ENCODE measurements at regions not wholly inside any gene's neighbourhood (a gene's known extent, or its start where the extent isn't known, plus 50 kb on each side); places are given as distances from the start of the nearest gene placed in this dataset.

DNA sequence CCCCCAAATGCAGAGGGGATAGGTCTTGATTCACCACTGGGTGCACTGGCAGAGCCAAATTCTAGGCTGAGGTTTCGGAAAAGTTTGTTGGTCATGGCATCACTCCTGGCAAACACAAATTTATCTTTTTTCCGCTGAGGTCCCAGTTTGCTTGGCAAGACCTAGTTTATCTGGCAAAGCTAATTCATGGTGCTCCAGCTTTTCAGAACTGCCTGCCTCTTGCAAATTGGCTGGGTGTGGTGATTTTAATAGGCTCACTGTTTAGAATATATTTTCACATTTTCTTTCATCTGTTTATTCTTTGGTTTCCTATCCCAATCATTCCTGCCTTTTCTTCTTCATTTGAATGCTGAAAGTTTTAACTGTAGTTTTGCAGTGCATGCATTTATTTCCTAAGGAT lies 50.5 kb upstream of the MAMDC2 start:
- Mint-ChIP-seq H3K36me3 (ENCODE audit: low read depth) (no peaks in the 10 kb centered on the region), H3K27ac (no peak overlapping the region), H3K9me3 (no peaks in the 10 kb centered on the region), H3K4me3 (no peak overlapping the region), H3K27me3 (ENCODE audit: low read depth, poor library complexity) (peaks cover 2% of the 10 kb centered on the region), H3K4me1 (no peaks in the 10 kb centered on the region)
- TF ChIP-seq, protein P1, sequence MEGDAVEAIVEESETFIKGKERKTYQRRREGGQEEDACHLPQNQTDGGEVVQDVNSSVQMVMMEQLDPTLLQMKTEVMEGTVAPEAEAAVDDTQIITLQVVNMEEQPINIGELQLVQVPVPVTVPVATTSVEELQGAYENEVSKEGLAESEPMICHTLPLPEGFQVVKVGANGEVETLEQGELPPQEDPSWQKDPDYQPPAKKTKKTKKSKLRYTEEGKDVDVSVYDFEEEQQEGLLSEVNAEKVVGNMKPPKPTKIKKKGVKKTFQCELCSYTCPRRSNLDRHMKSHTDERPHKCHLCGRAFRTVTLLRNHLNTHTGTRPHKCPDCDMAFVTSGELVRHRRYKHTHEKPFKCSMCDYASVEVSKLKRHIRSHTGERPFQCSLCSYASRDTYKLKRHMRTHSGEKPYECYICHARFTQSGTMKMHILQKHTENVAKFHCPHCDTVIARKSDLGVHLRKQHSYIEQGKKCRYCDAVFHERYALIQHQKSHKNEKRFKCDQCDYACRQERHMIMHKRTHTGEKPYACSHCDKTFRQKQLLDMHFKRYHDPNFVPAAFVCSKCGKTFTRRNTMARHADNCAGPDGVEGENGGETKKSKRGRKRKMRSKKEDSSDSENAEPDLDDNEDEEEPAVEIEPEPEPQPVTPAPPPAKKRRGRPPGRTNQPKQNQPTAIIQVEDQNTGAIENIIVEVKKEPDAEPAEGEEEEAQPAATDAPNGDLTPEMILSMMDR (IDR thresholded peaks at IDR 0.05) = no peak
- no peak for DNase-seq

Measured in nephron progenitor cell (in vitro differentiated cells).